ENCODE measurements at regions not wholly inside any gene's neighbourhood (a gene's known extent, or its start where the extent isn't known, plus 50 kb on each side); places are given as distances from the start of the nearest gene placed in this dataset.

DNA sequence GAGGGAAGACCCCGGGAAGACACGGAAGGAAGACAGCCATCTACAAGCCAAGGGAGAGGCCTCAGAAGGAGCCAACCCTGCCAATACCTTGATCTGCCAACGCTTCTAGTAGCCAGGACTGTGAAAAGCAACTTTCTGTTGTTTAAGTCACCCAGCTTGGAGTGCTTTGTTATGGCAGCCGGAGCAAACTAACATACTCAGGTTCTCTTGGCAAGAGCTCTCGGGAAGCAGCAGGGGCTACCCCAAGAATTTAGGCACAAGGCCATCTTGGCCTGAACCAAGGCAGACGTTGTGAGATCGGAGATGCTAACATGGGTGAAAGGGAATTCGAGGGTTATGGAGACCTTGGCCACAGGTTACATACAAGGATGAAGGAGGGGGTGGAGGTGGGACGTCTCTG lies 78.6 kb upstream of the KLHL29 start:
- Mint-ChIP-seq H3K4me1 (peaks cover 2% of the 10 kb centered on the region), H3K27ac (no peak overlapping the region), H3K4me3 (no peak overlapping the region), H3K36me3 (ENCODE audit: low read depth) (no peaks in the 10 kb centered on the region), H3K27me3 (peaks cover 37% of the 10 kb centered on the region)
- DNase-seq (no peak), ATAC-seq (no peak)
- no peaks in the 10 kb centered on the region for H3K9me3 ChIP-seq (ENCODE audit: control insufficient read depth, low read length, poor library complexity, severe bottlenecking)

DNA sequence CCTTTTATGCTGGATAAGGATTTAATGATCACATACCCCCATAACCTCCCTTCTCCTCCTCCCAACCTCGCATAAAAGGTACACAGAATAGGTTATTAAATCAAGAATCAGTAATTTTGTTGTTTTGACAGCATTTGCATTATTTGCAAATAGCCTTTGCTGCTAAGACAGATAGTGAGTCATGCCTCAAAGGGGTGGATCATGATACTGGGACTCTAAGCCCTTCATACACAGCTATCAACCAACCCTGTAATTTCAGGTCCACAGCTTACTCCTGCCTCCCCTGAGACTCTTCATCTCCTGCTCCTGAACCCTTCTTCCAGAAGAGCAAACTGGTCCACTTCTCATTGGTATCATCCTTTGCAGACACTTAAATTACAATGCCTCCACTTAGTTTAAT lies 73.8 kb upstream of the KLHL29 start:
- Mint-ChIP-seq H3K4me3 (no peak overlapping the region), H3K27me3 (peaks cover 35% of the 10 kb centered on the region), H3K36me3 (ENCODE audit: low read depth) (no peaks in the 10 kb centered on the region), H3K27ac (no peak overlapping the region), H3K4me1 (no peaks in the 10 kb centered on the region)
- no peaks in the 10 kb centered on the region for H3K9me3 ChIP-seq (ENCODE audit: control insufficient read depth, low read length, poor library complexity, severe bottlenecking)
- DNase-seq, result no peak
- no peak for ATAC-seq

DNA sequence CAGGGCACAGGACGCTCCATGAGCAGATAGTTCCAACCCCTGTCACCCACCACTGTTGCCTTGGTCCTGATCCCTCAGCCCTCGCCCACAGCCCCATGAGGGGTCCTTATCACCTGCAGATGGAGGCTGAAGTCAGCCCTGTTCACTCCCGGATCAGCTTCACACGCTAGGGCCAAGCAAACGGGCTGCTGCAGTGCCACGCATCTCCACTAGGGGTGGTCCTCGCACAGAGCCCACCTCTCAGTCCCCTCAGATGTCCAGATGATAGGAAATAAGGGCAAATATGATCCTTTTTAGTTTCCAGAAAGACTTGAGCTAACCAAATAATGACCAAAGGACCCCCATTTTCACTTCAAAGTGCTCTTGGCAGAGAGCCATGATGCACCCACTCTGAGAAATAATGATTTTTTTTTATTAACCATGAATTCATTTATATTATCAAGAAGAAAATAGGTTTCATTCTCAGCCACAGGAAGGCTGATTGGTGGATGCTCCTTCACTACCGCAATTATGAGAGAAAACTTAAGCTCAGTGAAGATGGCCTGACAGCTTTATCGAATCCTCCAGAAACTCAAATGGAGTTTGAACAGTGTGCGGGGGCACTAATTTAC lies 71.9 kb upstream of the KLHL29 start:
- no peak overlapping the region for H3K27ac Mint-ChIP-seq
- H3K9me3 ChIP-seq (ENCODE audit: control insufficient read depth, low read length, poor library complexity, severe bottlenecking), result no peaks in the 10 kb centered on the region

DNA sequence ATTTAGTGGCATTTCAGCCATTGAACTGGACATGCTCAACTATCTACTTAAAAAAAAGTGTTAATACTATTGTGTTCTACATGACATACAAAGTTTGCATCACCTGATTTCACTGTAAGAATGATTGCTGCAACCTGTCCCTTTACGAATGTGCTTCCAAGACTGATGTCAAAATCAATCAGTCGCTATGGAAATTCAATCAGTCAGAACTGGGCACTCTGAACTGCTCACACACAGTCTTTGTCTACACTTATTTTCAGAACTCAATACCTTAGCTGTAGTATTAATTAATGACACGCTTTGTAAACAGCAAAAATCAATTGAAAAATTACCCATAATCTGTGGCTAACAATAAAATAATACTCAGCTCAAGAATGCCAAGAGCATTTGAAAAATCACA lies 70.3 kb upstream of the KLHL29 start:
- Mint-ChIP-seq H3K27ac (no peak overlapping the region), H3K4me1 (no peaks in the 10 kb centered on the region), H3K36me3 (ENCODE audit: low read depth) (no peaks in the 10 kb centered on the region), H3K4me3 (no peak overlapping the region), H3K27me3 (peaks cover 41% of the 10 kb centered on the region)
- no peaks in the 10 kb centered on the region for H3K9me3 ChIP-seq (ENCODE audit: control insufficient read depth, low read length, poor library complexity, severe bottlenecking)
- DNase-seq (no peak), ATAC-seq (no peak)

More for the DNA sequence above, 71.9 kb upstream of the KLHL29 start:
- Mint-ChIP-seq H3K27me3 (peaks cover 36% of the 10 kb centered on the region), H3K4me3 (no peak overlapping the region), H3K4me1 (no peaks in the 10 kb centered on the region), H3K36me3 (ENCODE audit: low read depth) (no peaks in the 10 kb centered on the region)
- DNase-seq, result no peak
- ATAC-seq, result no peak

DNA sequence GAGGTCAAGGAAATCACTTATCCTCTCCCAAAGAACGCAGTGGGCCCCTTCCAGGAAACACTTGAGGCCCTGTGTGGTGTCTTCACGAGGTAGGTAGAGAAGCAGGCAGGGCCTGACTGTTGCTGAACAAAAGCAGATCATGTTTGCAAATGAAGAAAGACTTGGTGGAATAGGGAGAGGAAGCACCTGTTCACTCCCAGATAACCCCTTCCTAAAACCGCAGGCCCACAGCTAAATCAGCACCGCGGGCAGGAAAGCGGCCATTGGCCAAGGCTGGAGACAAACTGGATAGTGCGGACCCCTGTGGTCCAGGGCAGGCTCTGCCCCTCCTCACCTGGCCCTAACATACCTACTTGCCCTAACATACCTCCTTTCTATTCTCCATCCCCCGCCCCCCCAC lies 64.9 kb upstream of the KLHL29 start:
- peaks cover 52% of the 10 kb centered on the region for H3K27me3 Mint-ChIP-seq

DNA sequence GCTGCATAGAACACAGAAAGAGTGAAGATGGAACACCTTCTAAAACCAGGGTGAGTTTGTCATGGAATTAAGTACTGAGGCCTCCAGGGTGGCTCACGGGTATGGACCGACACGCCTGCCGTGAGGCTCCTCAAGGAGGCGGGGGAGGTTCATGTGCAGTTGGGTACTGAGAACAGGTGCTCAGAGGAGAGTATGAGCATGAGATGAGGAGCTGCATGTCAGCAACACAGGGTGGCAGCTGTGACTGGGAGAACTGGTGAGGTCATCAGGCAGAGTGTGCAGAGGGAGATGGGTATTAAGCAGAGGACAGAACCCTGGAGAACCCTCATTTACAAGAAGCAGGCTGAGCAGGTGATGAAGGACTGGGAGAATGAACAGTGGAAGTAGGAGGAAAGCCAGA lies 63.2 kb upstream of the KLHL29 start:
- DNase-seq, result no peak
- Mint-ChIP-seq H3K27me3 (peaks cover 47% of the 10 kb centered on the region), H3K4me3 (no peak overlapping the region), H3K27ac (no peak overlapping the region), H3K4me1 (no peaks in the 10 kb centered on the region), H3K36me3 (ENCODE audit: low read depth) (peaks cover 3% of the 10 kb centered on the region)
- ATAC-seq, result no peak
- no peaks in the 10 kb centered on the region for H3K9me3 ChIP-seq (ENCODE audit: control insufficient read depth, low read length, poor library complexity, severe bottlenecking)

More for the DNA sequence above, 64.9 kb upstream of the KLHL29 start:
- Mint-ChIP-seq H3K36me3 (ENCODE audit: low read depth) (peaks cover 3% of the 10 kb centered on the region), H3K4me3 (no peak overlapping the region), H3K27ac (no peak overlapping the region), H3K4me1 (no peaks in the 10 kb centered on the region)
- no peak for ATAC-seq
- no peak for DNase-seq
- H3K9me3 ChIP-seq (ENCODE audit: control insufficient read depth, low read length, poor library complexity, severe bottlenecking), result no peaks in the 10 kb centered on the region

DNA sequence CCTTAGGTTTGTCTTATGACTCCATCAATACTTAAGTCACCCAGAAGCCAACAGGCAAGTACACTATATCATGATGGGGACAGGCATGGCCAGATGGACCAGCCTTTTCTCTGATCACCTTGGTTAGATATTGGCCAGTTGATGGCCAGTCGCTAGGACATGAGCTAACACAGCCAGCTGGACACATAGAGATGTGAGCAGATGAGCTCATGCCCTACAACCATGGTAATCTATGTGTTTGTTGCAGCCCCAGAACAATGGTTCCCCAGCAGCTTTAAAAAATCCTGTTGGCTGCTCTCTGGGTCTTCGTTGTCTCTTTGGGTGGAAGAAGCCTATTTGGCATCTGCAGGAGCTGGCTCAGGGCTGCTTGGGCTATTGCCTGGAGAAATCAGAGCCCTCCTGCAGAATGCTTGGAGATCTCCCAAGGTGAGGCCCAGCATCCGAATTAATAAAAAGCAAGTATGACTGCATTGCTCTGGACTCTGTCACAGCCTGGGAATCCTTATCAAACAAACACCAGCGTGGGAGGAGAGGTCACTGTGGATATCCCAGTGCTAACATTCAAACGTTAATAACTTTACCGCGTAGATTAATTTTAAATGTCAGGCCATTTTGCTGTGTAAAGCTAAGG lies 62.3 kb upstream of the KLHL29 start:
- H3K9me3 ChIP-seq (ENCODE audit: control insufficient read depth, low read length, poor library complexity, severe bottlenecking), result no peaks in the 10 kb centered on the region
- ATAC-seq (no peak), DNase-seq (no peak)
- no peaks in the 10 kb centered on the region for H3K4me1 Mint-ChIP-seq
- no peak overlapping the region for H3K4me3 Mint-ChIP-seq
- peaks cover 46% of the 10 kb centered on the region for H3K27me3 Mint-ChIP-seq
- no peak overlapping the region for H3K27ac Mint-ChIP-seq
- H3K36me3 Mint-ChIP-seq (ENCODE audit: low read depth), result peaks cover 3% of the 10 kb centered on the region

DNA sequence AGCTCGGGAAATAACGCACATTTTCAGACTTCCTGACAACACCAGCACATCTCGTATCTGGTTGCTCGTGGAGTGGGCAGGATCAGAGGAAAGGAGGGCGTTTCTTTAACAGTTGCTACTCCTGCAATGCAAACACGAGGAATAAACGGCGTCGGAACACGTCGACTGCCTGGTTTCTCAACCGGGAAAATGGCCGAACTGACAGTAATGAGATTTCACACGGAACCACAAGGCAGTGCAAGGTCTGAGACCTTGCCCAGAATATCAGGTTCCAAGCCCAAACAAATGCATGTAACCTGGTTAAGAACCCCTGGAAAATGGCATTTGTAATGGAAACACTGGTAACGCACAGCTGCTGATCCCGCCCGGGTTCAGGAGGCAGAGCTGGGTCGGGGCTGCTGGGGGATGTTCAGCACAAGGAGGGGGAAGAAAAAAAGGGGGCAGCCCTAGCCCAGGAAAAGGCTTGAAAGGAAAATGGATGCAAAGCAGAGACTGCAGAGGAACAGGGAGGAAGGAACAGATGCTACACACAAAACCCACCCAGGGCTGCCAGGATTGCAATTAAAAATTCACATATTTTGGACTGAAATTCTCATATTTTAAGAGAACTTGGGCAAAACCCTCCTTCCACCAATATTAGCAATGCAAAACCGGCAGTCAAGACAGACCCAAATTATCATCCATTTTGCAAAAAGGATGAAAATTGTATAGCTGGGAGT lies 61.6 kb upstream of the KLHL29 start:
- Mint-ChIP-seq H3K27ac (no peak overlapping the region), H3K4me1 (no peaks in the 10 kb centered on the region), H3K4me3 (peak overlapping the region; percentile 43), H3K27me3 (peaks cover 45% of the 10 kb centered on the region), H3K36me3 (ENCODE audit: low read depth) (peaks cover 3% of the 10 kb centered on the region)
- DNase-seq (no peak), ATAC-seq (no peak)
- no peaks in the 10 kb centered on the region for H3K9me3 ChIP-seq (ENCODE audit: control insufficient read depth, low read length, poor library complexity, severe bottlenecking)

DNA sequence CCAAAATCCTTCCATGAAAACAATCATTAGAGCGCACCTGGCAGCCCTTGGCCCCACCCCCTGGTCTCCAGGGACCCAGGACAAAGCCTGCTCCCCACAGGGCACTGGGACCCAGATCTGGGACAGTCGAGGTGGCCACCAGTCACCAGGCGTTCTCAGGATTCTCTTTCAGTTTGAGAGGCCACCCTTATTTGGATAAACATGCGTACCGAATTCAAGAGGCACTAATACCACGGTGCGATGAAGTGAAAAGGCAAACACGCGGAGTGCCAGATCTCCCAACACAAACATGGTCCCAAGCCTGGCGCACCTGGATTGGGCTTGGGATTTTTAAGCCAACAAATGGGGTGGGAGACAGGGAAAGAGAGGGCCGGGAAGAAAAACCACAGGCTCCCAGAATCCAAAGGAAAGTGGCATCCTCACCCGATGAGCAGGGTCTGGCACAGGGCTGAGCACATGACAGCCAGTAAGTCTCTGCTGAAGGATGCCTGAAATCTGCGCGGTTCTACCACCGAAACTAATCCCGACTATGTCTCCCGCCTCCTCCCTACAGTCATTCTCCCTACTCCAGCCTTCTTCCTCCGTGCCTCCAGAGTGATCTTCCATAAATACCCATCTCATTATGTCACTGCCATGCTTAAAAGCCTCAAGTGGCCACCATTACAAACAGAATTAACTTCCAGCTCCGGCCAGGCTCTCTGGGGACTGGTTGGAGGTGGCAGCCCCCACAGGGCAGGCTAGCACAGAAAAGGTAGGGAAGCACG lies 60.9 kb upstream of the KLHL29 start:
- H3K4me3 Mint-ChIP-seq, result no peak overlapping the region
- H3K36me3 Mint-ChIP-seq (ENCODE audit: low read depth), result peaks cover 3% of the 10 kb centered on the region
- no peaks in the 10 kb centered on the region for H3K9me3 ChIP-seq (ENCODE audit: control insufficient read depth, low read length, poor library complexity, severe bottlenecking)
- no peak overlapping the region for H3K27ac Mint-ChIP-seq
- H3K27me3 Mint-ChIP-seq, result peaks cover 44% of the 10 kb centered on the region
- ATAC-seq (no peak), DNase-seq (no peak)
- H3K4me1 Mint-ChIP-seq, result no peaks in the 10 kb centered on the region

DNA sequence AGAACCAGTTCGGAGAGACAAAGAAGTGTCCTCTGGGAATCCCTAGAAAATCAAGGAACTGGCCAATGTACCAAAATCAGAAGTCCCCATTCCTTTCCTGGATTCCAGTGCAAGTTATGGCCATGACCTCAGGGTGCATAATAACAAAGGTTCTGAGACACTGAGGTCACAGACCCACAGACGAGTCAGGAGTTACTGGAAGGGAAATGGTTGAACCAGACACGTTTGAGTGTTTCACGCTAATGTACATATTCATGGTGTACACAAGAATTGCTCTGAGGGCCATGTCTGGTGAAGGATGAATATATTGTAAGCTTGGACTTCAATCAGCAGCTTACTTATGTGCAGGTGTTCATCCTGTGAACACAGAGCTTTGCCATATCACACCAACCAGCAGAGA lies 58.6 kb upstream of the KLHL29 start:
- Mint-ChIP-seq H3K27me3 (peaks cover 50% of the 10 kb centered on the region), H3K27ac (no peak overlapping the region), H3K4me1 (peaks cover 2% of the 10 kb centered on the region), H3K36me3 (ENCODE audit: low read depth) (peaks cover 3% of the 10 kb centered on the region), H3K4me3 (no peak overlapping the region)
- ATAC-seq, result no peak
- H3K9me3 ChIP-seq (ENCODE audit: control insufficient read depth, low read length, poor library complexity, severe bottlenecking), result no peaks in the 10 kb centered on the region
- no peak for DNase-seq

DNA sequence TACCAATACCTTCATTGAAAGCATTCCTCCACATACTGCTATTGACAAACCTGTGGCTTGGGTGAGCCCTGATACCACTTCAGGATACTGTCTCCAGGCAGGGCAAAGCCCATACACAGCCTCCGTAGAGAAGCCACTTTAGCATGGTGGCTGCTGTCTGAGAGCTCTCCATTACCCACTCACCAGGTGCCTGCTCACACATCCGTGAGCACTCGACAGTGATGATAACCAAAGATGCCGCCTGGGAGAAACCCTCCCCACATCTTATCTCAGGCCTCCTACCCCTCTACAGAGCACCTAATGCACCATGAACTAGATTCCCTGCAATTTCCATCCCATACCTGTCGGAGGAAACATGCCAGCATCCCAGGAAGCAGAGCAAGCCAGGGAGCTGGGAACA lies 57.6 kb upstream of the KLHL29 start:
- Mint-ChIP-seq H3K4me3 (no peak overlapping the region), H3K4me1 (peaks cover 2% of the 10 kb centered on the region), H3K27me3 (peaks cover 50% of the 10 kb centered on the region), H3K36me3 (ENCODE audit: low read depth) (no peaks in the 10 kb centered on the region), H3K27ac (no peak overlapping the region)
- H3K9me3 ChIP-seq (ENCODE audit: control insufficient read depth, low read length, poor library complexity, severe bottlenecking), result no peaks in the 10 kb centered on the region
- DNase-seq, result no peak
- no peak for ATAC-seq

DNA sequence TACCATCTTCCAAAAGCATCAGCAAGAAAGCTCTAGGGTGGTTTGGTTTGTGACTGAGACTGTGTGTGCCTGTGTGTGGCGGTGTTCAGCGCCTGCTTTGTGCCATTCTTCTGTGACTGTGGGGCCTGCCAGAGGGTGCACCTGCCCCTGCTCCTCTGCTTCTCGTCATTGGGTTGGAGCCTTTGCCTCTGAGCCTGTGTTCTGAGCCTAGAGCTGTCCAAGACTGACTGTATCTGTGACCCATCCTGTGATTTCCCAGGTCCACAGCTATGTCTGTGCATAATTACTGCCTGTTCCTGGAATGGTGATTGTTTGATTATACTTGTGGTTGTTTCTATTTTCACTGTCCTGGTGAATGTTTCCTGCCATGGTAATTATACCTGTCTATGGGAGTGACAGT lies 57.1 kb upstream of the KLHL29 start:
- no peaks in the 10 kb centered on the region for H3K36me3 Mint-ChIP-seq (ENCODE audit: low read depth)
- H3K27me3 Mint-ChIP-seq, result peaks cover 47% of the 10 kb centered on the region
- no peak overlapping the region for H3K27ac Mint-ChIP-seq
- DNase-seq (no peak), ATAC-seq (no peak)
- peaks cover 2% of the 10 kb centered on the region for H3K4me1 Mint-ChIP-seq
- no peaks in the 10 kb centered on the region for H3K9me3 ChIP-seq (ENCODE audit: control insufficient read depth, low read length, poor library complexity, severe bottlenecking)
- no peak overlapping the region for H3K4me3 Mint-ChIP-seq

DNA sequence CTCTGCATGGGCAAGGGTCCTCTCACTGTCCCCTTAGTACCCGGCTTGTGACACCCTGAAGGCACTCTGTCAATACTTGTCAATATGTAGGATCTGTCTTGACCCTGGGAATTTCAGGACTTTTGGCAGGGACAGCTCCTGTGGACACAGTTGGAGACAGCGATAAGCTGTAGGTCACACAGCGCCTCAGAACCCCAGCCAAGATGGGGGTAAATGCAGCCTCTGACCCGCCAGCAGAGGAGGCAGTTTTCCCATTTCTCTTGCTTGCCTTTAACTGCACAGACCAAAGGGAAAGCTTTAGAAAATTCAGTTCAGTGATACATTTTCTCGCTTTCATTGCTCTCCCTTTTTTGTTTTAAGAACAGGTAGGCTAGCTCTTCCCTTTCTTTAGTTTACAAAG lies 54.8 kb upstream of the KLHL29 start:
- Mint-ChIP-seq H3K4me1 (peaks cover 2% of the 10 kb centered on the region), H3K4me3 (no peak overlapping the region), H3K36me3 (ENCODE audit: low read depth) (no peaks in the 10 kb centered on the region), H3K27me3 (peaks cover 61% of the 10 kb centered on the region), H3K27ac (no peak overlapping the region)
- DNase-seq, result no peak
- ATAC-seq, result no peak
- H3K9me3 ChIP-seq (ENCODE audit: control insufficient read depth, low read length, poor library complexity, severe bottlenecking), result no peaks in the 10 kb centered on the region
